ENCODE measurements at regions not wholly inside any gene's neighbourhood (a gene's known extent, or its start where the extent isn't known, plus 50 kb on each side); places are given as distances from the start of the nearest gene placed in this dataset.

DNA sequence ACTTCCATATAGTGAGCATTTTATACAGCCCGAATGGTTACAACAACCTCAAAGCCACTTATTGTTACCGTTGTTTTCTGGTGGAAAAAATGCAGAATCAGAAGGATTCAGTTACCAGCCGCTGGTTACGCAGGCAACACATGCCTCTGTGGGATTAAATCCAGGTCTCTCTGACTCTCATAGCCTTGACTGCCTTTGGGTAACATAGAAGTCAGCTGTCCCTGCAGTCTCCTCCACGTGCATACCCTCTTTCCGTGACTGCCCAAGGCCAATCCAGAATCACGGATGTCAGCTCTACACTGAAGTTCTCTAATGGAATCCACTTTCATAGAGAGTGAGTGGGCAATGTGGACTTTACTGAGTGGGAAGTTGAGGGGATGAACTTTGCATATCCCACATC, 189.5 kb upstream of the DNAJC19 start:
- no peaks in the 10 kb centered on the region for H3K4me1 ChIP-seq (ENCODE audit: insufficient read depth)
- no peak for TF ChIP-seq EZH2phosphoT487 (IDR thresholded peaks at IDR 0.05; ENCODE audit: insufficient read depth, low read depth)
- no peak for TF ChIP-seq EZH2 (IDR thresholded peaks at IDR 0.05; ENCODE audit: insufficient read depth, poor library complexity, severe bottlenecking)
- in situ Hi-C loops (cut with MboI): no loop called here
- H4K20me1 ChIP-seq (ENCODE audit: insufficient read depth): no peaks in the 10 kb centered on the region
- no peak overlapping the region for H2AFZ ChIP-seq
- no peak overlapping the region for H3K27ac ChIP-seq
- no peaks in the 10 kb centered on the region for H3K27me3 ChIP-seq (replicated peaks; ENCODE audit: insufficient read depth)
- no peak overlapping the region for H3K4me2 ChIP-seq (ENCODE audit: unreplicated experiment)
- no peaks in the 10 kb centered on the region for H3K36me3 ChIP-seq (ENCODE audit: low read depth)
- no peaks in the 10 kb centered on the region for H3F3A ChIP-seq (ENCODE audit: insufficient read depth)
- no peak overlapping the region for H3K4me3 ChIP-seq
- no peak for DNase-seq
- H3K9me3 ChIP-seq (ENCODE audit: low read depth): no peaks in the 10 kb centered on the region
- H3K9me2 ChIP-seq (ENCODE audit: insufficient read depth): no peaks in the 10 kb centered on the region
- H3K9ac ChIP-seq: no peak overlapping the region
- H3K79me2 ChIP-seq (ENCODE audit: insufficient read depth): no peaks in the 10 kb centered on the region
- WGBS, 2 experiments (ENCODE audit: low coverage in 1 of 2, low lambda C conversion rate in 2 of 2, missing lambda C conversion rate in 2 of 2): 29 to 36% methylated on average over 7 of the region's 7 CpGs

DNA sequence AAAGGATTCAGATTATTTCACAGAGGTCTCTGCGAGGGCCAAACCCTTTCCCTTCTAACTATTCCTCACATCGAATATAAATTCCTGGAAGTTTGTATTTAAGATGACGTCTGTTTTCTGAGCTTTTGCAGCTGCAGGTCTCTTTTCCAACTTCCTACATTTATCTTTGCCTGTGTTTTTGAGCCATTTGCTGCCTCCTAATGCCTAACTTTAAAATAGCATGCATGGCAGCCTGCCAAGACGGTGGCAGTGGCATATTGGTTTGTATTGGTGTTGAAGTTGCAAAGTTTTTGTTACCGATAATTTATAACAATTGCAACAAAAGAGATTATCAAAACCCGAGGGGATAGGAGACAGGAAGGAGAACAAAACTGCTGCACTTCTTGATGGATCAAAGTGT, 187.1 kb upstream of the DNAJC19 start:
- H3K27me3 ChIP-seq (replicated peaks; ENCODE audit: insufficient read depth): no peaks in the 10 kb centered on the region
- in situ Hi-C loops (cut with MboI): no loop called here
- H3K79me2 ChIP-seq (ENCODE audit: insufficient read depth): no peaks in the 10 kb centered on the region
- H3K4me2 ChIP-seq (ENCODE audit: unreplicated experiment): no peak overlapping the region
- H3K36me3 ChIP-seq (ENCODE audit: low read depth): no peaks in the 10 kb centered on the region
- no peaks in the 10 kb centered on the region for H3K4me1 ChIP-seq (ENCODE audit: insufficient read depth)
- TF ChIP-seq EZH2 (IDR thresholded peaks at IDR 0.05; ENCODE audit: insufficient read depth, poor library complexity, severe bottlenecking) (no peak), EZH2phosphoT487 (IDR thresholded peaks at IDR 0.05; ENCODE audit: insufficient read depth, low read depth) (no peak)
- no peak overlapping the region for H2AFZ ChIP-seq
- no peak overlapping the region for H3K4me3 ChIP-seq
- H3K27ac ChIP-seq: no peak overlapping the region
- H3K9me2 ChIP-seq (ENCODE audit: insufficient read depth): no peaks in the 10 kb centered on the region
- no peaks in the 10 kb centered on the region for H3K9me3 ChIP-seq (ENCODE audit: low read depth)
- H3F3A ChIP-seq (ENCODE audit: insufficient read depth): no peaks in the 10 kb centered on the region
- H3K9ac ChIP-seq: no peak overlapping the region
- no peaks in the 10 kb centered on the region for H4K20me1 ChIP-seq (ENCODE audit: insufficient read depth)
- 3 to 6% methylated on average over 6 of the region's 6 CpGs for WGBS, 2 experiments (ENCODE audit: low coverage in 1 of 2, low lambda C conversion rate in 2 of 2, missing lambda C conversion rate in 2 of 2)
- peak; percentile 75 for DNase-seq

DNA sequence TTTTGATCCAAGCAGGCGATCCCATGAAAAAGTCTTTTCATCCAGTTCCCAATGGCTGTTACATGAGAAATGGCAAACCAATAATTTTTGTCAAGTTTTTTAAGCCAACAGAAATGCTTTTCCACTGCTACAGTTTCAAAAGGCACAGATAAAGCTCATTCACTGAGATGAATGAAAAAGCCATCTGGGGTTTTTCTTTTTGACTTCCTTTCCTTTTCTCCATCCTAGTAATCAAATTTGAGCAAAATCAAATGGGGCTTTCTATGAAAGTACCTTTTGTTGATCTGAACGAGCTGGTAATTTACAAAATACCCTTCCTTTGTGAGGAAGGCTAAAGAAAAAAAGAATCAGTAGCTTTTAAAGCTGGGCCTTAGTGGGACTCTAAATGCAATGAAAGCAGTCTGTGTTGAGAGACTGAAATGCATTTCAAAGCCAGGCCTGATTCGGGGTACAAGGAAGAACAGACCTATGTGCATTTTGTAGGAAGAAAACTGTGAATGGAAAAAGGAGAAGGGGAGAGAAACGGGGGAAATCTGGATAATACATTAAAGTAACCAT, 185.2 kb upstream of the DNAJC19 start:
- WGBS, 2 experiments (ENCODE audit: low coverage in 1 of 2, low lambda C conversion rate in 2 of 2, missing lambda C conversion rate in 2 of 2): 17 to 18% methylated on average over 4 of the region's 4 CpGs
- in situ Hi-C loops (cut with MboI): no loop called here
- Histone ChIP-seq H3F3A (ENCODE audit: insufficient read depth) (no peaks in the 10 kb centered on the region), H3K4me3 (no peak overlapping the region), H3K4me1 (ENCODE audit: insufficient read depth) (no peaks in the 10 kb centered on the region), H3K9me2 (ENCODE audit: insufficient read depth) (no peaks in the 10 kb centered on the region), H3K4me2 (ENCODE audit: unreplicated experiment) (no peak overlapping the region), H3K79me2 (ENCODE audit: insufficient read depth) (no peaks in the 10 kb centered on the region), H3K27me3 (replicated peaks; ENCODE audit: insufficient read depth) (no peaks in the 10 kb centered on the region), H3K9me3 (ENCODE audit: low read depth) (no peaks in the 10 kb centered on the region), H3K36me3 (ENCODE audit: low read depth) (no peaks in the 10 kb centered on the region), H3K27ac (no peak overlapping the region), H4K20me1 (ENCODE audit: insufficient read depth) (no peaks in the 10 kb centered on the region), H3K9ac (no peak overlapping the region), H2AFZ (no peak overlapping the region)
- TF ChIP-seq EZH2phosphoT487 (IDR thresholded peaks at IDR 0.05; ENCODE audit: insufficient read depth, low read depth) (no peak), EZH2 (IDR thresholded peaks at IDR 0.05; ENCODE audit: insufficient read depth, poor library complexity, severe bottlenecking) (no peak)
- no peak for DNase-seq

DNA sequence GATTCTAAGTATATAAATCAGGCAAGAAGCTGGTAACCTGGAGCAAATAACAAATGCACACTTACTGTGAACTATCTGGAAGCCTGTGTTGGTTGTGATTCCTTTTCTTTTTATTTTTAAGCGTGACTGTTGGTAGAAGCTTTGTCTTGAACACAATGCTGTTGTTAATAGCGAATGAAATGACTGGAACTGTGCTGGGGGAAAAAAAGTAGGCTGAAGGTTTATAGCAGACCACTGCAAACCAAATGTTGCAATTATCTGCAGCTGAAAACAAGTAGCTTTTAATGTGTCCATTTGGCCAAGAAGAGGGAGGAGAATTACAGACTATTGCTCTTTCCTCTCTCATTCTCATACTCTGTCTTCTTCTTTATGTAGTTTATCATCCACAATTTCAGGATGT, 184.5 kb upstream of the DNAJC19 start:
- in situ Hi-C loops (cut with MboI): no loop called here
- DNase-seq: no peak

DNA sequence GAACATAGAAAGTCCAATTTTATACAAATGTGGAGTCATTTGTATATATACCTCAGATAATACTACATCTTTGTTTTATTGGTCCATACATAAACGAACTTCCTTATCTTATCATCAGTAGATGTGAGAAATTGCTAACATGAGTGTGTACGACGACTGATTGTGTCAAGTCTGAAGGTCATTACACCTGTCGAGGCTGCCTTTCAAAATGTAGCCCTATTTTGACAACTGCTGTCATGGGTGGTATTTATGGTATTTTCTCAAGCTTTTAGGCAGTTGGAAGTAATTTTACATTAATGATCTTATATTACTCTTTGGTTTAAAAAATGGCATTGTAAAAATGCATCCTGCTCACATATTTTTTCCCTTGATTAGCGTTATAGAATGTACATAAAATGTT, 183.7 kb upstream of the DNAJC19 start:
- DNase-seq: no peak
- Histone ChIP-seq H3K9me3 (ENCODE audit: low read depth) (no peaks in the 10 kb centered on the region), H3K27me3 (replicated peaks; ENCODE audit: insufficient read depth) (no peaks in the 10 kb centered on the region), H3K4me3 (no peak overlapping the region), H3K9ac (no peak overlapping the region), H3K27ac (no peak overlapping the region), H4K20me1 (ENCODE audit: insufficient read depth) (no peaks in the 10 kb centered on the region), H3F3A (ENCODE audit: insufficient read depth) (no peaks in the 10 kb centered on the region), H3K9me2 (ENCODE audit: insufficient read depth) (no peaks in the 10 kb centered on the region), H2AFZ (no peak overlapping the region), H3K79me2 (ENCODE audit: insufficient read depth) (no peaks in the 10 kb centered on the region), H3K4me2 (ENCODE audit: unreplicated experiment) (no peak overlapping the region), H3K36me3 (ENCODE audit: low read depth) (no peaks in the 10 kb centered on the region), H3K4me1 (ENCODE audit: insufficient read depth) (no peaks in the 10 kb centered on the region)
- in situ Hi-C loops (cut with MboI): no loop called here
- no peak for TF ChIP-seq EZH2 (IDR thresholded peaks at IDR 0.05; ENCODE audit: insufficient read depth, poor library complexity, severe bottlenecking)
- 37 to 46% methylated on average over 5 of the region's 5 CpGs for WGBS, 2 experiments (ENCODE audit: low coverage in 1 of 2, low lambda C conversion rate in 2 of 2, missing lambda C conversion rate in 2 of 2)

More for the DNA sequence above, 184.5 kb upstream of the DNAJC19 start:
- Histone ChIP-seq H3K27ac (no peak overlapping the region), H2AFZ (no peak overlapping the region), H3F3A (ENCODE audit: insufficient read depth) (no peaks in the 10 kb centered on the region), H3K4me1 (ENCODE audit: insufficient read depth) (no peaks in the 10 kb centered on the region), H3K79me2 (ENCODE audit: insufficient read depth) (no peaks in the 10 kb centered on the region), H3K27me3 (replicated peaks; ENCODE audit: insufficient read depth) (no peaks in the 10 kb centered on the region), H3K9me2 (ENCODE audit: insufficient read depth) (no peaks in the 10 kb centered on the region), H3K4me3 (no peak overlapping the region), H3K4me2 (ENCODE audit: unreplicated experiment) (no peak overlapping the region), H3K36me3 (ENCODE audit: low read depth) (no peaks in the 10 kb centered on the region), H3K9me3 (ENCODE audit: low read depth) (no peaks in the 10 kb centered on the region), H3K9ac (no peak overlapping the region), H4K20me1 (ENCODE audit: insufficient read depth) (no peaks in the 10 kb centered on the region)
- WGBS, 2 experiments (ENCODE audit: low coverage in 1 of 2, low lambda C conversion rate in 2 of 2, missing lambda C conversion rate in 2 of 2): 17 to 21% methylated on average over 2 of the region's 2 CpGs
- no peak for TF ChIP-seq EZH2phosphoT487 (IDR thresholded peaks at IDR 0.05; ENCODE audit: insufficient read depth, low read depth)
